ENCODE measurements at regions not wholly inside any gene's neighbourhood (a gene's known extent, or its start where the extent isn't known, plus 50 kb on each side); places are given as distances from the start of the nearest gene placed in this dataset.

DNA sequence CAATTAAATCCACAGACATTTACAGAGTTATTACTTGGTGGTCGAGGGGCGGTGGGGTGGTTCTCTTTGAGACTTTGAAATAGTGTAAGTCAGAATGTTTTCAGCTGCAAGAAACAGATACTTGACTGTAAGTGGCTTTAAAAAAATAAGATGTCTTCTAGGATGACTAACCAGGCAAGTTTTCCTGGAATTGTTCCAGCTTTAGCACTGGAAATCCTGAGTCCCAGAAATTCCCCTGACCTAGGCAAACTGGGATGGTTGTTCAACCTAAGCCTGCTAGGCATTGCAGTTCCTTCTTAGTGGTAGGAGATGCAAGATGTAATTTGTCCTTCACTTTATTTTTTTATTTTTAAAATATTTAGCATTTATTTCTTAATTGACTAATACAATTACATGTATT is 169.5 kb upstream of the POC5 start:
- Mint-ChIP-seq H3K27me3 (ENCODE audit: low read depth in 2 of 2) (peaks cover 0 to 4% of the 10 kb centered on the region in 2 donors), H3K27ac (no peak overlapping the region), H3K4me3 (no peak overlapping the region), H3K9me3 (no peaks in the 10 kb centered on the region), H3K36me3 (no peaks in the 10 kb centered on the region), H3K4me1 (no peaks in the 10 kb centered on the region)
- TF ChIP-seq, protein P1, sequence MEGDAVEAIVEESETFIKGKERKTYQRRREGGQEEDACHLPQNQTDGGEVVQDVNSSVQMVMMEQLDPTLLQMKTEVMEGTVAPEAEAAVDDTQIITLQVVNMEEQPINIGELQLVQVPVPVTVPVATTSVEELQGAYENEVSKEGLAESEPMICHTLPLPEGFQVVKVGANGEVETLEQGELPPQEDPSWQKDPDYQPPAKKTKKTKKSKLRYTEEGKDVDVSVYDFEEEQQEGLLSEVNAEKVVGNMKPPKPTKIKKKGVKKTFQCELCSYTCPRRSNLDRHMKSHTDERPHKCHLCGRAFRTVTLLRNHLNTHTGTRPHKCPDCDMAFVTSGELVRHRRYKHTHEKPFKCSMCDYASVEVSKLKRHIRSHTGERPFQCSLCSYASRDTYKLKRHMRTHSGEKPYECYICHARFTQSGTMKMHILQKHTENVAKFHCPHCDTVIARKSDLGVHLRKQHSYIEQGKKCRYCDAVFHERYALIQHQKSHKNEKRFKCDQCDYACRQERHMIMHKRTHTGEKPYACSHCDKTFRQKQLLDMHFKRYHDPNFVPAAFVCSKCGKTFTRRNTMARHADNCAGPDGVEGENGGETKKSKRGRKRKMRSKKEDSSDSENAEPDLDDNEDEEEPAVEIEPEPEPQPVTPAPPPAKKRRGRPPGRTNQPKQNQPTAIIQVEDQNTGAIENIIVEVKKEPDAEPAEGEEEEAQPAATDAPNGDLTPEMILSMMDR (IDR thresholded peaks at IDR 0.05), result no peak
- ATAC-seq (no peak), DNase-seq (no peak)
- intact Hi-C loops (cut with micrococcal nuclease), result loop anchor here (10.0 kb wide), 1 partner anchor 368 kb away; no protein-coding TSS in a partner anchor
- Histone ChIP-seq H3K4me1 (ENCODE audit: control insufficient read depth, insufficient read depth, low read length) (no peaks in the 10 kb centered on the region), H3K27ac (ENCODE audit: low read length) (no peak overlapping the region), H3K27me3 (ENCODE audit: control insufficient read depth, insufficient read depth, low read length) (no peaks in the 10 kb centered on the region), H3K4me3 (ENCODE audit: low read length) (no peak overlapping the region), H3K9me3 (ENCODE audit: control insufficient read depth, insufficient read depth, low read length) (no peaks in the 10 kb centered on the region), H3K36me3 (ENCODE audit: control insufficient read depth, insufficient read depth, low read length) (no peaks in the 10 kb centered on the region)
- 80% methylated on average over 2 of the region's 2 CpGs for WGBS (ENCODE audit: insufficient coverage)

- 82% methylated on average over 2 of the region's 2 CpGs for WGBS (ENCODE audit: insufficient coverage)
- intact Hi-C loops (cut with micrococcal nuclease), result loop anchor here (10.0 kb wide), 1 partner anchor 369 kb away; no protein-coding TSS in a partner anchor
Observed at GRCh38 chr5:75885849-75886596, 168.8 kb upstream of the POC5 start.

GRCh38 chr5:75885321-75885720 is 168.1 kb upstream of the POC5 start:
- H3K36me3 Mint-ChIP-seq, result no peaks in the 10 kb centered on the region
- DNase-seq (no peak), ATAC-seq (no peak)
- Histone ChIP-seq H3K27me3 (ENCODE audit: control insufficient read depth, insufficient read depth, low read length) (no peaks in the 10 kb centered on the region), H3K36me3 (ENCODE audit: control insufficient read depth, insufficient read depth, low read length) (no peaks in the 10 kb centered on the region), H3K9me3 (ENCODE audit: control insufficient read depth, insufficient read depth, low read length) (no peaks in the 10 kb centered on the region), H3K4me1 (ENCODE audit: control insufficient read depth, insufficient read depth, low read length) (no peaks in the 10 kb centered on the region), H3K27ac (ENCODE audit: low read length) (no peak overlapping the region), H3K4me3 (ENCODE audit: low read length) (no peak overlapping the region)
- H3K27me3 Mint-ChIP-seq (ENCODE audit: low read depth in 2 of 2), result peaks cover 0 to 4% of the 10 kb centered on the region in 2 donors
- intact Hi-C loops (cut with micrococcal nuclease), result loop anchor here (10.0 kb wide), 1 partner anchor 369 kb away; no protein-coding TSS in a partner anchor
- H3K4me3 Mint-ChIP-seq, result no peak overlapping the region
- TF ChIP-seq, protein P1 (IDR thresholded peaks at IDR 0.05), result no peak
- H3K27ac Mint-ChIP-seq, result no peak overlapping the region
- H3K9me3 Mint-ChIP-seq, result no peaks in the 10 kb centered on the region
- H3K4me1 Mint-ChIP-seq, result no peaks in the 10 kb centered on the region
- 100% methylated on average over 1 of the region's 1 CpG for WGBS (ENCODE audit: insufficient coverage)

More at GRCh38 chr5:75885849-75886596, 168.8 kb upstream of the POC5 start:
- H3K36me3 Mint-ChIP-seq, result no peaks in the 10 kb centered on the region
- H3K9me3 ChIP-seq (ENCODE audit: control insufficient read depth, insufficient read depth, low read length), result no peaks in the 10 kb centered on the region
- H3K4me1 Mint-ChIP-seq, result no peaks in the 10 kb centered on the region
- no peak overlapping the region for H3K4me3 ChIP-seq (ENCODE audit: low read length)
- no peaks in the 10 kb centered on the region for H3K36me3 ChIP-seq (ENCODE audit: control insufficient read depth, insufficient read depth, low read length)
- H3K27me3 ChIP-seq (ENCODE audit: control insufficient read depth, insufficient read depth, low read length), result no peaks in the 10 kb centered on the region
- H3K4me3 Mint-ChIP-seq, result no peak overlapping the region
- DNase-seq (peak in 1 of 2 donors; percentile 10), ATAC-seq (no peak)
- H3K27ac ChIP-seq (ENCODE audit: low read length), result no peak overlapping the region
- H3K4me1 ChIP-seq (ENCODE audit: control insufficient read depth, insufficient read depth, low read length), result no peaks in the 10 kb centered on the region
- peaks cover 0 to 4% of the 10 kb centered on the region in 2 donors for H3K27me3 Mint-ChIP-seq (ENCODE audit: low read depth in 2 of 2)
- no peaks in the 10 kb centered on the region for H3K9me3 Mint-ChIP-seq
- TF ChIP-seq, protein P1 (IDR thresholded peaks at IDR 0.05), result no peak
- no peak overlapping the region for H3K27ac Mint-ChIP-seq
